ENCODE measurements at regions not wholly inside any gene's neighbourhood (a gene's known extent, or its start where the extent isn't known, plus 50 kb on each side); places are given as distances from the start of the nearest gene placed in this dataset.

- TF ChIP-seq CTCF (IDR thresholded peaks at IDR 0.05) (no peak), SIN3A (IDR thresholded peaks at IDR 0.05; ENCODE audit: borderline replicate concordance, low read depth, low read length) (no peak), ZBTB33 (IDR thresholded peaks at IDR 0.05; ENCODE audit: borderline replicate concordance, low read depth) (no peak), EZH2phosphoT487 (IDR thresholded peaks at IDR 0.05; ENCODE audit: borderline replicate concordance, low read depth) (no peak), TEAD4 (IDR thresholded peaks at IDR 0.05; ENCODE audit: borderline replicate concordance, insufficient read depth) (no peak), REST (IDR thresholded peaks at IDR 0.05; ENCODE audit: low read depth, low read length) (no peak), EP300 (IDR thresholded peaks at IDR 0.05; ENCODE audit: borderline replicate concordance in 1 of 2, low read depth in 1 of 2, low read length in 1 of 2) (no peak)
Observed at GRCh38 chr14:30227876-30228275, 300.2 kb upstream of the PRKD1 start.

Measured in SK-N-SH (cell line).